HG03442 (cell line): ENCODE measurements at regions not wholly inside any gene's neighbourhood (a gene's known extent, or its start where the extent isn't known, plus 50 kb on each side); places are given as distances from the start of the nearest gene placed in this dataset.
"Not testable (repeated sequence)": the region's sequence is repeated elsewhere in the genome, so short reads cannot be mapped to it uniquely, and the experiment has no call there.

Source experiments
- ATAC-seq: cut with Tn5 transposase; IDR thresholded peaks from one replicate; pipeline ENCODE4 v1.9.1; 2021; ENCODE audit warnings: mild to moderate bottlenecking, moderate library complexity; ENCODE audit not compliant: unreplicated experiment

- no peak for ATAC-seq
These were observed 164.9 kb upstream of the USP25 start for GRCh38 chr21:15564907-15565306.

DNA sequence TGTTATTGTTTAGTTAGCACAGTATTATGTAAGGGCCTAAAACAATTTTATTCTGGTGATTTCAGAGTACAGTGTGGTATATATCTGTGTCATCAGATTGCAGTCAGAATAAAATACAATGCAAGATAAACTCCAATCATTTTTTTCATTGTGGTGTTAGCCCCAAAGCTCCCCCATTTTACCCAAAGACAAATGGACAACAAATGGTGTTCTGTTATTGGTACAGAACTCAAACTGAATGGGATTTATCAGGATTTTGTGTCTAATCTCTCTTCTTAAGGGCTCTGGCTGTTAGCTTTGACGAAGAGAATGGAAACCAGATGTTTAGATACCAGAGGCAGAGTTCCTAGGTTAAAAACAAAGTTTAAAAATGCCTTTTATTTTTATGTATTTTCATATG lies 163.1 kb upstream of the USP25 start:
- ATAC-seq, result no peak

DNA sequence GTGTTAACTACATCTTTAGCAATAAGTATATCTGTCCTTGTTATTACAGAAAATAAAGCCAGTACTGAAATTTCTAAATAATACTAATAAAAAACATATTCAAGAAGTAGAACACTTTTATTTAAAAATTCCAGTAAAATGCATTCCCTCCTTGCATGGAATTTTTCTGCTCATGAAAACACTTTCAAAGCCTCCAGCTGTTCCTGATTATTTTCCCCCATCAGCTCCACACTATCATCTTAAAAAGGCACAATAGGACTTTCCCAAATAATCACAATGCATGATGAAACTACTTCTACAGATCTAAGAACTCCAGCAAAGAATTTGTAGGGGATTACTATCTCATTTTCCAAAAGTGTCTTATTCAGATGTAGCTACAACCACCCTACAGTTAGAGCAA lies 162.6 kb upstream of the USP25 start:
- ATAC-seq, result no peak

GRCh38 chr21:15568516-15568915 lies 161.3 kb upstream of the USP25 start:
- no peak for ATAC-seq

DNA sequence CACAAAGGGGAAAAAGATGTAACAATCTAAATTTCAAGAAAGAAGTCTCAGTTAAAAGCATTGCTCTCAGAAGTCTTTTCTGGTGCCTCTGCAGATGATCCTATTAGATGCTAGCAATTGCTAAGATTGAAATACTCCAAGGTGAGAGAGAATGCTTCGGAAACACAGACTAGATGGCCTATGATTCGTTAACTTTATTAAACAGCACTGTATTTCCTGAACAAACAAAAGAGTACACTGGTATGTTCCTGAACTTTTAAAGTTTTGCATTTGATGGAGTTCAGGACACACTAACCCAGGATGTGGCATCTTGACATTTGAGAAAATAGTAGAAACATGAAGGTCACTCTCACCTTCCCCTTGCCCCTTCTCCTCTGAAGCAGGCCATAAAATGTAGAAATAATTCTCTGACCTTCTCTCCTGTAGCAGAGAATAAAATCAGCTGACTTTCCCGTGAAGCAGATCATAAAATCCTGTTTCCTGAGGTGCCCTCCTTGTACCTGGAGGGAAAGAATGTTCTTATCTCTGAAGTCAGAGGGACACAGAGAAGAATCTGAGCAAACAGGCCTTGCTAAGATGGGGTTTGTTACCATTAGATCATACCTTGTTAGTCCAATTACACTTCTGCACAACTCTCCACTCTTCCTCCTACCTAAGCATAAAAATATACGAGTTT lies 142.9 kb upstream of the USP25 start:
- ATAC-seq, result no peak

DNA sequence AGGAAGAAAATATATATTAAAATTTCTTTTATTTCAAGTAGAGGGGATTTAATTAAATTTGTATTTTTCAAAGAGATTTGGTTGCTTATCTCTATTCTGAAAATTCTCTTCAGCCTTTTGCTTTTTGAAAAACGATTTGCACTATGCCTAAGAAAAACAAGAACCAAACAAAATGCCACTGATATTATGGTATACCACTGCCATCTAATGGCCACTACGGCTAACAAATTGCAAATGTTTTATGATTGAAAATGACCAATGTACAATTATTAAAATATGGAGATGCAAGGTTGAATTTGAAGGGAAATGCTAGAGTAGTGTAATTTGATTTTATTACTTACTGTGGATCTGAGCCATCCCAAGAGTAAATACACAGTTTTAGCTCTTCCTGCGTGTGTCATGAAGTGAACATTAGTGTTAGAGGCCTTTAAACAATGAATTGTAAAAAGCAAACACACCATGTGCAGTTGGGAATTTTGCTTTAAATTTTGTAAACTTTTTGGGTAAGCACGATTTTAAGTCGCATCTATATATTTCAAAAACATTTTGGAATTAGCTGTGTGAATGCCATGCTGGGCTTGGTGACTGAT lies 137.4 kb upstream of the USP25 start:
- no peak for ATAC-seq

DNA sequence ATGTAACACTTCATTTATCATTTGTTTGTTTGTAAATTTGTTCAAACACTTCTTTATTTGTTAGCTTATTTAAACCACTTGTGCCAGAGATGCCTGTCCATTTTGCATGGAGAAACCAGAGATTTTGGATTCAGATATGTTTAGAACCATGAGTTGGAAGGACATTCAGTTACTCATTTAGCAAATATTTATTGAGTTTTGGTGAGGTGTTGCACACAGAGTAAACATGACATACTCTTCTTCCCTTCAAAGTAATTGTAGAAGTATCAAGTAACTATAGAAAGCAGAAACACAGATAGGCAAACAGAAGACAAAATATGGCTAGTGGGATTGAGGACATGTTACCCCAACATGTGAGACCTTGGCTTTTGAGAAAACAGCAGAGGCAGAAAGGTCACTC lies 136.8 kb upstream of the USP25 start:
- ATAC-seq, result no peak

DNA sequence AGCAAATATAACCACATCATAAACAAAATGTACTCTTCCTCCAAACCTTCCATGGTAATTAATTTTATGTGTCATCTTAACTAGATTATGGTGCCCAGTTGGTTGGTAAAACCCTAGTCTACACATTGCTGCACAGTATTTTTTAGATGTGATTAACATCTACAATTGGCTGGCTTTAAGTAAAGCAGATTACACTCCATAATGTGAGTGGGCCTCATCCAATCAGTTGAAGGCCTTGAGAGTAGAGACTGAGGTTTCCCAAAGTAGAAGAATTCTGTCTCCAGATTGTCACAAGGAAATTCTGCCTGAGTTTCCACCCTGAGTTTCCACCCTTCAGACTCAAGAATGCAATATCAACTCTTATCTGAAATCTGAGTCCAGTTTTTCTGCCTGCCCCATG lies 128.4 kb upstream of the USP25 start:
- ATAC-seq, result no peak

DNA sequence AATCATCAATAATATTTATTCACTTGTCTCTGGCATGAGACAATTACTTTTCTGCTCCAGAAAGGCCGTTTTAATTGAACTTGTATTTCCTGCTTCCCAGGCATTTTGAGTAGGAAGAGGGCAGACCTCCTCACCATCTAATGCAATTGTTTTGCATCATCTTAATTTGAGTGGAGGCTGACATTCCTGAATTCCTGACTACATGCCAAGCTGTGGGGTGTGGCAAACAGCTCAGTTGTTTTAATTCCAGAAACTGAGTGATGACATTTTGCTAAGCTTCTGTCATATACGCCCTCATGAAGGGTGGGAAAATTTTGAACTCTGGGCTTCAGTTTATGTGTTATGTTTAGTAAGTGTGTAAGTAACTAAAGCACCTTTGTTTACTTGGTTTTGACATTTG lies 125.4 kb upstream of the USP25 start:
- no peak for ATAC-seq

DNA sequence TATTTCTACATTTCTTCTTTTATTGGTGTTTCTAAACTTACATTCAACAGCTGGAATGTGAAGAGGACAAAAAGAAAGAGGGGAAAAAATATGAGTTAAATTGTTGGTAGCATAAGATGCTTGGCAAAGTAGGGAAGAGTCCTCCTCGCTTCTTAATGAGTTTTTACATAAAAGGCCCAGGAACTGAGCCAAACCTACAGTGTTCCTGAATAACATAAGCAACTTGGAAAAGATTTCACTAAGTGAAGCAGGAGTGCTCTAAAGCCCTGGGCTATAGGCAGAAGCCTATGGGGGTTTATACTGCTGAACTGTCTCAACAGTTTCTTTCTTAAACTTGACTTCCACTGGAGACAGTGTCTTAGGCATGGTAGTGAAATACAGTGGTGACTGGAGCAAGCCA lies 115.0 kb upstream of the USP25 start:
- no peak for ATAC-seq

- ATAC-seq, result no peak
These were observed 112.8 kb upstream of the USP25 start for GRCh38 chr21:15616864-15617574.

GRCh38 chr21:15617964-15618363 lies 111.8 kb upstream of the USP25 start:
- no peak for ATAC-seq

DNA sequence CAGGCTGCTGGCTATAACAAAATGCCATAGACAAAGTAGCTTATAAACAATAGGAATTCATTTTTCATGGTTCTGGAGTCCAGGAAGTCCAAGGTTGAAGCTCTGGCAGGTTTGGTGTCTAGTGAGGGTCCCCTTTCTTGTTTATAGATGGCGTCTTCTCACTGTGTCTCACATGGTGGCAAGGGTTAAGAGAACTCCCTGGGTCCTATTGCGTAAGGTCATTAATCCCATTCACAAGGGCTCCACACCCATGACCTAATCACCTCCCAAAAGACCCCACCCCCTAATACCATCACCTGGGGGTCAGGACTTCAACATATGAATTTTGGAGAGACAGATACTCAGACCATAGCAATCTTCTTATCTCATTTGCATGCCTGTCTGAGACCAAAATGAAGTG lies 108.9 kb upstream of the USP25 start:
- ATAC-seq, result no peak

DNA sequence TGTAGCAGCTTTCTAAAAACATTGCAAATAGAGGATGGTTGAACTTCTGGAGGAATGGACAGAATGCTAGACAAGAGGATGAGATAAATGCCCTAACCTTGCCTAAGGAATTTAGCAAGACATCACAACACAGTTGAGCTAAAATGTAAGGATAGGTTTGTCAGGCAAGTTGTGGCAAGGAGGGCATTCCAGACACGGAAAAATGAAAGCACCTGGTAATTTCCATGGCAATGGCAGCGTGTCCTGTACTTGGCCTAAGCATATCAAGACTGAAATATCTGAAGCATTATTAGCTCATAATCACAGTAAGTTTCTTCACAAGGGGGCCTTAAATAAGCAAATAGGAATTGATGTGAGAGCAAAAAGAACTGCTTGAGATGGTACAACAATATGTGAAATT lies 105.1 kb upstream of the USP25 start:
- no peak for ATAC-seq

- ATAC-seq, result no peak
These were observed 104.4 kb upstream of the USP25 start for GRCh38 chr21:15625363-15625762.

DNA sequence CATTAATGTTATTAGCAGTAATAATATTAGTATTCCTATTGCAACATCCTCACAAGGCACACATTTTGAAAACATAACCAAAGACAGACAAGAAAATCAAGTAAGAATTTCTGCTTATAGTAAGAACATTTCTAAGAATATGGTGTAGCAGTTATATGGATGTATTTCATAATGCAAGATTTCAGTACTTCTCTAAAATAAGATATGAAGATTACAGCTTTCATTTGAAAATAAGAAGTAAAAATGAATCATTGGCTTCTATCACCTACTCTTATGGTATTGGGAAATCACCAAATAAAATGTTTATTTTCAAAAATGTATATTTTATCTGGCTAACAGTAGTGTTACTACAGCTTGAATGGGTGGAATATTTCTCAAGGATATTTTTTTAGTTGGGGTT lies 103.8 kb upstream of the USP25 start:
- no peak for ATAC-seq

- no peak for ATAC-seq
These were observed 102.8 kb upstream of the USP25 start for GRCh38 chr21:15627011-15627410.

- ATAC-seq, result no peak
These were observed 102.0 kb upstream of the USP25 start for GRCh38 chr21:15627823-15628222.

GRCh38 chr21:15631342-15631741 lies 98.4 kb upstream of the USP25 start:
- ATAC-seq, result no peak

GRCh38 chr21:15634541-15634940 lies 95.2 kb upstream of the USP25 start:
- ATAC-seq, result not testable (repeated sequence)

DNA sequence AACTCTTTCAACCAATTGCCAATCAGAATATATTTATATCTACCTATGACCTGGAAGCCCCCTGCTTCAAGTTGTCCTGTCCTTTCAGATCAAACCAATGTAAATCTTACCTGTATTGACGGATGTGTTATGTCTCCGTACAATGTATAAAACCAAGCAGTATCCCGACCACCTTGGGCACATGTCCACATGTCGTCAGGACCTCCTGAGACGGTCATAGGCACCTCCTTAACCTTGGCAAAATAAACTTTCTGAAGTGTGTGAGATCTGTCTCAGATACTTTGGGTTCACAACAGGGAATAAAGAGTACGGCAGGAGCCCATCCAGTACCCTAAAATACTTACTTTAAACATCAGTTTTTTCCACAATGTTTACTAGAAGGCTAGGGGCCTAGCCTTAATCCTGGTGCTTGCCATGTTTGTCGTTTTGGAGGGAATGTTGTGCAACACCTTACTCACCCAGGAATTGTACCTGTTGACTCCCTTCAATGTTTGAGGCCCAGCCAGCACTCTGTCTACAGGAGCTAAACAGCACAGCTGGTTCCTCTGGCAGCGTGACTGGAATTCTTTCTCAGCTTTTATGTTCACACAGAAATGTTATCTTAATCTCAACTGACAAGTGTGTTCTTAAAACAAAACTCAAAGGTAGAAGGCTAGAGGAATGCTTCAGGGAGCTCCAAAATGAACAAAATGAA lies 90.8 kb upstream of the USP25 start:
- ATAC-seq, result no peak

- ATAC-seq, result not testable (repeated sequence)
These were observed 89.7 kb upstream of the USP25 start for GRCh38 chr21:15640113-15640512.
